KG1 (cell line): ENCODE measurements at regions not wholly inside any gene's neighbourhood (a gene's known extent, or its start where the extent isn't known, plus 50 kb on each side); places are given as distances from the start of the nearest gene placed in this dataset.

Experiments used
- DNase-seq: peaks from one replicate; lab custom pipeline; 2025; lab: John Stamatoyannopoulos, UW

- no peak for DNase-seq
Observed at GRCh38 chr2:9082158-9082557, 78.7 kb upstream of the MBOAT2 start.

- no peak for DNase-seq
Observed at GRCh38 chr2:9081750-9082149, 78.3 kb upstream of the MBOAT2 start.

GRCh38 chr2:9078405-9078804 is 74.9 kb upstream of the MBOAT2 start:
- DNase-seq: no peak

GRCh38 chr2:9077691-9078090 is 74.2 kb upstream of the MBOAT2 start:
- DNase-seq: no peak

- no peak for DNase-seq
Observed at GRCh38 chr2:9076755-9077154, 73.3 kb upstream of the MBOAT2 start.

- DNase-seq: no peak
Observed at GRCh38 chr2:9076210-9076609, 72.7 kb upstream of the MBOAT2 start.

- DNase-seq: no peak
Observed at GRCh38 chr2:9074930-9075329, 71.4 kb upstream of the MBOAT2 start.

- DNase-seq: no peak
Observed at GRCh38 chr2:9071584-9072124, 68.2 kb upstream of the MBOAT2 start.

- no peak for DNase-seq
Observed at GRCh38 chr2:9071032-9071431, 67.5 kb upstream of the MBOAT2 start.

GRCh38 chr2:9069543-9069942 is 66.1 kb upstream of the MBOAT2 start:
- DNase-seq: no peak

- DNase-seq: no peak
Observed at GRCh38 chr2:9065901-9066300, 62.4 kb upstream of the MBOAT2 start.

GRCh38 chr2:9063023-9063606 is 59.6 kb upstream of the MBOAT2 start:
- no peak for DNase-seq

GRCh38 chr2:9060819-9061218 is 57.3 kb upstream of the MBOAT2 start:
- DNase-seq: no peak

- DNase-seq: no peak
Observed at GRCh38 chr2:9057939-9058761, 54.7 kb upstream of the MBOAT2 start.

- no peak for DNase-seq
Observed at GRCh38 chr2:9055471-9055870, 52.0 kb upstream of the MBOAT2 start.

GRCh38 chr2:9053534-9053931 is 50.0 kb upstream of the MBOAT2 start:
- no peak for DNase-seq
